ENCODE measurements at regions not wholly inside any gene's neighbourhood (a gene's known extent, or its start where the extent isn't known, plus 50 kb on each side); places are given as distances from the start of the nearest gene placed in this dataset.
"Not testable (repeated sequence)": the region's sequence is repeated elsewhere in the genome, so short reads cannot be mapped to it uniquely, and the experiment has no call there.

GRCh38 chr5:123743990-123744583 is 232.1 kb downstream of the CSNK1G3 start:
- DNase-seq, result no peak

- DNase-seq, result no peak
Measured at GRCh38 chr5:123735384-123735783, 223.4 kb downstream of the CSNK1G3 start.

- no peak for DNase-seq
Measured at GRCh38 chr5:123732257-123732656, 220.3 kb downstream of the CSNK1G3 start.

- DNase-seq, result no peak
Measured at GRCh38 chr5:123722451-123722850, 210.5 kb downstream of the CSNK1G3 start.

- DNase-seq, result no peak
Measured at GRCh38 chr5:123721675-123722276, 209.8 kb downstream of the CSNK1G3 start.

- DNase-seq, result no peak
Measured at GRCh38 chr5:123720955-123721354, 209.0 kb downstream of the CSNK1G3 start.

- no peak for DNase-seq
Measured at GRCh38 chr5:123720339-123720738, 208.4 kb downstream of the CSNK1G3 start.

GRCh38 chr5:123719004-123719403 is 207.0 kb downstream of the CSNK1G3 start:
- no peak for DNase-seq

GRCh38 chr5:123718238-123718637 is 206.3 kb downstream of the CSNK1G3 start:
- no peak for DNase-seq

- DNase-seq, result no peak
Measured at GRCh38 chr5:123717139-123717538, 205.2 kb downstream of the CSNK1G3 start.

GRCh38 chr5:123710031-123710430 is 198.1 kb downstream of the CSNK1G3 start:
- DNase-seq, result no peak

GRCh38 chr5:123709422-123709821 is 197.4 kb downstream of the CSNK1G3 start:
- no peak for DNase-seq

GRCh38 chr5:123708074-123708806 is 196.3 kb downstream of the CSNK1G3 start:
- no peak for DNase-seq

GRCh38 chr5:123706531-123706930 is 194.6 kb downstream of the CSNK1G3 start:
- DNase-seq, result no peak

GRCh38 chr5:123705741-123706140 is 193.8 kb downstream of the CSNK1G3 start:
- no peak for DNase-seq

GRCh38 chr5:123701511-123702200 is 189.7 kb downstream of the CSNK1G3 start:
- no peak for DNase-seq

- no peak for DNase-seq
Measured at GRCh38 chr5:123700624-123701287, 188.8 kb downstream of the CSNK1G3 start.

- no peak for DNase-seq
Measured at GRCh38 chr5:123699571-123699970, 187.6 kb downstream of the CSNK1G3 start.

GRCh38 chr5:123698937-123699336 is 187.0 kb downstream of the CSNK1G3 start:
- DNase-seq, result not testable (repeated sequence)

GRCh38 chr5:123696921-123697341 is 185.0 kb downstream of the CSNK1G3 start:
- no peak for DNase-seq

GRCh38 chr5:123690821-123691220 is 178.8 kb downstream of the CSNK1G3 start:
- DNase-seq, result no peak

GRCh38 chr5:123681061-123681460 is 169.1 kb downstream of the CSNK1G3 start:
- no peak for DNase-seq

GRCh38 chr5:123673107-123673506 is 161.1 kb downstream of the CSNK1G3 start:
- no peak for DNase-seq

All from suppressor macrophage (primary cell).